ENCODE measurements at regions not wholly inside any gene's neighbourhood (a gene's known extent, or its start where the extent isn't known, plus 50 kb on each side); places are given as distances from the start of the nearest gene placed in this dataset.

DNA sequence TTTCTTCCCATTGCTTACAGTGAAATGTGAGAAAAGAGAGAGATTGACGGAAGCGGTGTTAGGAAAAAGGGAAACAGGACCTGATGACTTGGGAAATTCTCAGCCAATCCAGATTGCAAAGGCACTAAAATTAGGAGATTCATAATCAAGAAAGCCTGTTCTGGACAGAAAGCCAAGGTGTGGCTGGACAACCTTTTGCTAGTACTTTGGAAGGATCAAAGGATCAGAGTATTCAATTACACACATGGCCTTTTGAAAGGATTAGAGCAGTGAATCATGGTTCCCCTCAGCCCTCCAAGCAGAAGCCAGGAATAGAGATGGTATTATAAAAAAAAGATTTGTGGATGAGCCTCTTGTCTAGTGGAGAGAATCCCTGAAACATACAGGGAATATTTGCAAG, 669.8 kb upstream of the ADAMTS5 start:
- TF ChIP-seq, protein P1, sequence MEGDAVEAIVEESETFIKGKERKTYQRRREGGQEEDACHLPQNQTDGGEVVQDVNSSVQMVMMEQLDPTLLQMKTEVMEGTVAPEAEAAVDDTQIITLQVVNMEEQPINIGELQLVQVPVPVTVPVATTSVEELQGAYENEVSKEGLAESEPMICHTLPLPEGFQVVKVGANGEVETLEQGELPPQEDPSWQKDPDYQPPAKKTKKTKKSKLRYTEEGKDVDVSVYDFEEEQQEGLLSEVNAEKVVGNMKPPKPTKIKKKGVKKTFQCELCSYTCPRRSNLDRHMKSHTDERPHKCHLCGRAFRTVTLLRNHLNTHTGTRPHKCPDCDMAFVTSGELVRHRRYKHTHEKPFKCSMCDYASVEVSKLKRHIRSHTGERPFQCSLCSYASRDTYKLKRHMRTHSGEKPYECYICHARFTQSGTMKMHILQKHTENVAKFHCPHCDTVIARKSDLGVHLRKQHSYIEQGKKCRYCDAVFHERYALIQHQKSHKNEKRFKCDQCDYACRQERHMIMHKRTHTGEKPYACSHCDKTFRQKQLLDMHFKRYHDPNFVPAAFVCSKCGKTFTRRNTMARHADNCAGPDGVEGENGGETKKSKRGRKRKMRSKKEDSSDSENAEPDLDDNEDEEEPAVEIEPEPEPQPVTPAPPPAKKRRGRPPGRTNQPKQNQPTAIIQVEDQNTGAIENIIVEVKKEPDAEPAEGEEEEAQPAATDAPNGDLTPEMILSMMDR (IDR thresholded peaks at IDR 0.05), result no peak
- no peak for TF ChIP-seq EZH2 (IDR thresholded peaks at IDR 0.05; ENCODE audit: borderline replicate concordance, insufficient read depth, low read depth, low read length, poor library complexity, severe bottlenecking)
